ENCODE measurements at regions not wholly inside any gene's neighbourhood (a gene's known extent, or its start where the extent isn't known, plus 50 kb on each side); places are given as distances from the start of the nearest gene placed in this dataset.
A peak's percentile ranks its signal among the peaks of the same experiment; 100 is the strongest.

- TF ChIP-seq ZFX (IDR thresholded peaks at IDR 0.05) = no peak
- no peak for TF ChIP-seq CTCF (conservative IDR thresholded peaks at IDR 0.05)
- H3K27ac ChIP-seq = peak overlapping the region; percentile 96; the same call in 1 of the 2 replicates
Measured at GRCh38 chr3:174439331-174440252, 419.5 kb upstream of the NAALADL2 start.

GRCh38 chr3:174440253-174440701 lies 418.9 kb upstream of the NAALADL2 start:
- peak overlapping the region; percentile 96 for H3K27ac ChIP-seq
- TF ChIP-seq ZFX (IDR thresholded peaks at IDR 0.05) (no peak), CTCF (conservative IDR thresholded peaks at IDR 0.05) (no peak)

GRCh38 chr3:174440741-174441587 lies 418.2 kb upstream of the NAALADL2 start:
- peak overlapping the region; percentile 96 for H3K27ac ChIP-seq
- TF ChIP-seq CTCF (conservative IDR thresholded peaks at IDR 0.05) (peak; percentile 71), ZFX (IDR thresholded peaks at IDR 0.05) (peak; percentile 94)

- TF ChIP-seq ZFX (IDR thresholded peaks at IDR 0.05) (no peak), CTCF (conservative IDR thresholded peaks at IDR 0.05) (no peak)
- H3K27ac ChIP-seq = peak overlapping the region; percentile 96
Measured at GRCh38 chr3:174441588-174442301, 417.4 kb upstream of the NAALADL2 start.

GRCh38 chr3:174442302-174442682 lies 416.8 kb upstream of the NAALADL2 start:
- TF ChIP-seq CTCF (conservative IDR thresholded peaks at IDR 0.05) (no peak), ZFX (IDR thresholded peaks at IDR 0.05) (no peak)
- peak overlapping the region; percentile 96; the same call in 1 of the 2 replicates for H3K27ac ChIP-seq

- TF ChIP-seq CTCF (conservative IDR thresholded peaks at IDR 0.05) (no peak), ZFX (IDR thresholded peaks at IDR 0.05) (no peak)
- no peak overlapping the region for H3K27ac ChIP-seq
Measured at GRCh38 chr3:174444391-174444790, 414.7 kb upstream of the NAALADL2 start.
